Mesothelial cell of epicardium (in vitro differentiated cells): ENCODE measurements at regions not wholly inside any gene's neighbourhood (a gene's known extent, or its start where the extent isn't known, plus 50 kb on each side); places are given as distances from the start of the nearest gene placed in this dataset.

ENCODE experiments used
- DNase-seq, 2 experiments: peaks; one replicate each; pipeline ENCODE4 v3.0.0; 2021; ENCODE audit warnings: low spot score in 2 of 2; ENCODE audit not compliant: unreplicated experiment in 2 of 2
- H3K27ac Mint-ChIP-seq: 2 replicates; pipeline ENCODE4 v1.8.0; 2021; ENCODE audit warnings: mixed read lengths
- H3K27me3 Mint-ChIP-seq: 2 replicates; pipeline ENCODE4 v1.8.0; 2021; ENCODE audit warnings: low read depth, mixed read lengths
- H3K36me3 Mint-ChIP-seq: 2 replicates; pipeline ENCODE4 v1.8.0; 2021; ENCODE audit warnings: mixed read lengths
- H3K4me1 Mint-ChIP-seq: 2 replicates; pipeline ENCODE4 v1.8.0; 2021; ENCODE audit warnings: mixed read lengths
- H3K4me3 Mint-ChIP-seq: 2 replicates; pipeline ENCODE4 v1.8.0; 2021; ENCODE audit warnings: mild to moderate bottlenecking, moderate library complexity, mixed read lengths
- H3K9me3 Mint-ChIP-seq: 2 replicates; pipeline ENCODE4 v1.8.0; 2021; ENCODE audit warnings: mixed read lengths
- CTCF ChIP-seq: fragments of 200-600 bp; sonication (generic); IDR thresholded peaks from one replicate; pipeline ENCODE4 v1.5.0; 2021; ENCODE audit warnings: antibody characterized with exemption; ENCODE audit not compliant: unreplicated experiment

- DNase-seq, result no peak
- peaks cover 24% of the 10 kb centered on the region for H3K9me3 Mint-ChIP-seq
- H3K36me3 Mint-ChIP-seq, result peaks cover 8% of the 10 kb centered on the region
- no peak for TF ChIP-seq CTCF
- peaks cover 6% of the 10 kb centered on the region for H3K4me1 Mint-ChIP-seq
- H3K27me3 Mint-ChIP-seq, result no peaks in the 10 kb centered on the region
- H3K4me3 Mint-ChIP-seq, result no peak overlapping the region
- H3K27ac Mint-ChIP-seq, result no peak overlapping the region
Observed at GRCh38 chrX:45823536-45823935, 622.9 kb upstream of the DIPK2B start.

- Mint-ChIP-seq H3K9me3 (peaks cover 25% of the 10 kb centered on the region), H3K27ac (no peak overlapping the region), H3K36me3 (peaks cover 12% of the 10 kb centered on the region), H3K4me1 (peaks cover 6% of the 10 kb centered on the region), H3K27me3 (no peaks in the 10 kb centered on the region), H3K4me3 (no peak overlapping the region)
- no peak for TF ChIP-seq CTCF
- DNase-seq, result no peak
Observed at GRCh38 chrX:45822124-45822523, 621.4 kb upstream of the DIPK2B start.

GRCh38 chrX:45818913-45819312, 618.2 kb upstream of the DIPK2B start:
- TF ChIP-seq CTCF, result no peak
- H3K36me3 Mint-ChIP-seq, result peaks cover 11% of the 10 kb centered on the region
- H3K4me3 Mint-ChIP-seq, result no peak overlapping the region

GRCh38 chrX:45815441-45815840, 614.8 kb upstream of the DIPK2B start:
- Mint-ChIP-seq H3K4me1 (peaks cover 10% of the 10 kb centered on the region), H3K27ac (no peak overlapping the region), H3K27me3 (no peaks in the 10 kb centered on the region), H3K36me3 (peaks cover 17% of the 10 kb centered on the region), H3K9me3 (peaks cover 38% of the 10 kb centered on the region), H3K4me3 (no peak overlapping the region)
- no peak for DNase-seq
- TF ChIP-seq CTCF, result no peak

More at GRCh38 chrX:45818913-45819312, 618.2 kb upstream of the DIPK2B start:
- Mint-ChIP-seq H3K4me1 (peaks cover 2% of the 10 kb centered on the region), H3K9me3 (peaks cover 33% of the 10 kb centered on the region), H3K27me3 (no peaks in the 10 kb centered on the region), H3K27ac (no peak overlapping the region)
- no peak for DNase-seq

- H3K9me3 Mint-ChIP-seq, result peaks cover 45% of the 10 kb centered on the region
- no peaks in the 10 kb centered on the region for H3K27me3 Mint-ChIP-seq
- H3K36me3 Mint-ChIP-seq, result peaks cover 7% of the 10 kb centered on the region
- no peak overlapping the region for H3K4me3 Mint-ChIP-seq
- no peak for TF ChIP-seq CTCF
- DNase-seq, result no peak
- H3K4me1 Mint-ChIP-seq, result peaks cover 42% of the 10 kb centered on the region
- H3K27ac Mint-ChIP-seq, result no peak overlapping the region
Observed at GRCh38 chrX:45811326-45811725, 610.6 kb upstream of the DIPK2B start.
